ENCODE measurements at regions not wholly inside any gene's neighbourhood (a gene's known extent, or its start where the extent isn't known, plus 50 kb on each side); places are given as distances from the start of the nearest gene placed in this dataset.

DNA sequence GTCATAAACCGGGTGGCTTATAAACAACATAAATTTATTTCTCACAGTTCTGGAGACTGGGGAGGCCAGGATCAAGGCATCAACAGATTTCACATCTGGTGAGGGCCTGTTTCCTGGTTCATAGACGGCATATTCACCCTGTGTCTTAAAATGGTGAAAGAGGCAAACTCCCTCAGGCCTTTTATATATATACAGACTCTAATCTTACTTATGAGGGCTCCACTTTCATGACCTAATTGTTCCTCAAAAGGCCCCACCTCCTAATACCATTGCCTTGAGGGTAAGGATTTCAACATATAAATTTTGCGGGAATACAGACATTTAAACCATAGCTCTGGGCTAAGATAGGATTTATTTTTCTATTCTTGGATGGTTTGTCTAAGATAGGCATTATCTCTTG, 187.2 kb downstream of the PPP1R3A start (continued):
- TF ChIP-seq, protein P1, sequence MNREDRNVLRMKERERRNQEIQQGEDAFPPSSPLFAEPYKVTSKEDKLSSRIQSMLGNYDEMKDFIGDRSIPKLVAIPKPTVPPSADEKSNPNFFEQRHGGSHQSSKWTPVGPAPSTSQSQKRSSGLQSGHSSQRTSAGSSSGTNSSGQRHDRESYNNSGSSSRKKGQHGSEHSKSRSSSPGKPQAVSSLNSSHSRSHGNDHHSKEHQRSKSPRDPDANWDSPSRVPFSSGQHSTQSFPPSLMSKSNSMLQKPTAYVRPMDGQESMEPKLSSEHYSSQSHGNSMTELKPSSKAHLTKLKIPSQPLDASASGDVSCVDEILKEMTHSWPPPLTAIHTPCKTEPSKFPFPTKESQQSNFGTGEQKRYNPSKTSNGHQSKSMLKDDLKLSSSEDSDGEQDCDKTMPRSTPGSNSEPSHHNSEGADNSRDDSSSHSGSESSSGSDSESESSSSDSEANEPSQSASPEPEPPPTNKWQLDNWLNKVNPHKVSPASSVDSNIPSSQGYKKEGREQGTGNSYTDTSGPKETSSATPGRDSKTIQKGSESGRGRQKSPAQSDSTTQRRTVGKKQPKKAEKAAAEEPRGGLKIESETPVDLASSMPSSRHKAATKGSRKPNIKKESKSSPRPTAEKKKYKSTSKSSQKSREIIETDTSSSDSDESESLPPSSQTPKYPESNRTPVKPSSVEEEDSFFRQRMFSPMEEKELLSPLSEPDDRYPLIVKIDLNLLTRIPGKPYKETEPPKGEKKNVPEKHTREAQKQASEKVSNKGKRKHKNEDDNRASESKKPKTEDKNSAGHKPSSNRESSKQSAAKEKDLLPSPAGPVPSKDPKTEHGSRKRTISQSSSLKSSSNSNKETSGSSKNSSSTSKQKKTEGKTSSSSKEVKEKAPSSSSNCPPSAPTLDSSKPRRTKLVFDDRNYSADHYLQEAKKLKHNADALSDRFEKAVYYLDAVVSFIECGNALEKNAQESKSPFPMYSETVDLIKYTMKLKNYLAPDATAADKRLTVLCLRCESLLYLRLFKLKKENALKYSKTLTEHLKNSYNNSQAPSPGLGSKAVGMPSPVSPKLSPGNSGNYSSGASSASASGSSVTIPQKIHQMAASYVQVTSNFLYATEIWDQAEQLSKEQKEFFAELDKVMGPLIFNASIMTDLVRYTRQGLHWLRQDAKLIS (CRISPR knock-in tag; IDR thresholded peaks at IDR 0.05; ENCODE audit: borderline replicate concordance): no peak
- no peak for TF ChIP-seq USF2 (CRISPR knock-in tag; IDR thresholded peaks at IDR 0.05)

GRCh38 chr7:113730309-113730955, 188.4 kb downstream of the PPP1R3A start:
- Mint-ChIP-seq H3K27ac (no peak overlapping the region), H3K36me3 (no peaks in the 10 kb centered on the region), H3K4me3 (no peak overlapping the region), H3K9me3 (no peaks in the 10 kb centered on the region), H3K4me1 (no peaks in the 10 kb centered on the region), H3K27me3 (ENCODE audit: low read depth) (no peaks in the 10 kb centered on the region)
- TF ChIP-seq ATF1 (CRISPR knock-in tag; IDR thresholded peaks at IDR 0.05): no peak
- POLR2A ChIA-PET: no interaction called here
- no peak for DNase-seq (ENCODE audit: low spot score)
- CTCF ChIA-PET: interaction anchor here (1.0 kb wide), 1 partner anchor 20 kb away, joined by 3 read pairs; no protein-coding TSS in a partner anchor
- no peak for ATAC-seq

- Mint-ChIP-seq H3K4me1 (no peaks in the 10 kb centered on the region), H3K27me3 (ENCODE audit: low read depth) (no peaks in the 10 kb centered on the region), H3K4me3 (no peak overlapping the region), H3K36me3 (no peaks in the 10 kb centered on the region), H3K9me3 (no peaks in the 10 kb centered on the region), H3K27ac (no peak overlapping the region)
- CTCF ChIA-PET: interaction anchor here (2.1 kb wide), 1 partner anchor 17 kb away, joined by 5 read pairs; no protein-coding TSS in a partner anchor
- no peak for DNase-seq (ENCODE audit: low spot score)
- POLR2A ChIA-PET: no interaction called here
- TF ChIP-seq PRRX2 (CRISPR knock-in tag; IDR thresholded peaks at IDR 0.05) (no peak), GRHL2 (CRISPR knock-in tag; IDR thresholded peaks at IDR 0.05; ENCODE audit: insufficient replicate concordance, severe bottlenecking) (no peak), NFYB (CRISPR knock-in tag; conservative IDR thresholded peaks at IDR 0.05; ENCODE audit: low read depth) (no peak), NR2C2 (CRISPR knock-in tag; IDR thresholded peaks at IDR 0.05) (no peak), FOXK1 (CRISPR knock-in tag; IDR thresholded peaks at IDR 0.05) (no peak), KAT7 (CRISPR knock-in tag; IDR thresholded peaks at IDR 0.05; ENCODE audit: borderline replicate concordance) (no peak)
- TF ChIP-seq, protein P2, sequence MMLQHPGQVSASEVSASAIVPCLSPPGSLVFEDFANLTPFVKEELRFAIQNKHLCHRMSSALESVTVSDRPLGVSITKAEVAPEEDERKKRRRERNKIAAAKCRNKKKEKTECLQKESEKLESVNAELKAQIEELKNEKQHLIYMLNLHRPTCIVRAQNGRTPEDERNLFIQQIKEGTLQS (CRISPR knock-in tag; conservative IDR thresholded peaks at IDR 0.05): no peak
- no peak for ATAC-seq
Observed at GRCh38 chr7:113727486-113727885, 191.3 kb downstream of the PPP1R3A start.

DNA sequence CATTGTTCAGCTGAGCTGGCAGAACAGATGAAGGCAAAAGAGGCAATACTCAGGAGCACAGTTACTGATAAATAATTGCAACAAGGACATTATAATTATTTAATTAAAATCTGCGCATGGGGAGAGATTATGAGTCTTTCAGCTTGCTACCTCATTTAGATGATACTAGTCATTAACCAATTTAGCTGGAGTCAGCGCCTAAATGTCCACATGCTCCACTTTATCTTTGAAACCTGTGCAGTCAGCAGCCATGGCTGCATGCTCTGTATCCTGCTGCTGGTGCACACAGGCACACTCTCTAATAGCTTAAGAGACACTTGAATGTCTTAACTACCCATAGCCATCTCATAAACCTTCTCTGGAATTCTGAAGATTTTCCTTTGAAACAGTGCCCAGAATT, 196.8 kb downstream of the PPP1R3A start:
- POLR2A ChIA-PET: no interaction called here
- Mint-ChIP-seq H3K27ac (no peak overlapping the region), H3K4me3 (no peak overlapping the region), H3K9me3 (no peaks in the 10 kb centered on the region), H3K36me3 (no peaks in the 10 kb centered on the region), H3K27me3 (ENCODE audit: low read depth) (no peaks in the 10 kb centered on the region; the same call in 1 of the 2 replicates), H3K4me1 (no peaks in the 10 kb centered on the region)
- CTCF ChIA-PET: interaction anchor here (1.1 kb wide), 1 partner anchor 11 kb away, joined by 4 read pairs; no protein-coding TSS in a partner anchor
- TF ChIP-seq OVOL2 (CRISPR knock-in tag; IDR thresholded peaks at IDR 0.05; ENCODE audit: borderline replicate concordance) (no peak), ERG (CRISPR knock-in tag; IDR thresholded peaks at IDR 0.05) (no peak), JUN (CRISPR knock-in tag; IDR thresholded peaks at IDR 0.05) (no peak)
- ATAC-seq (no peak), DNase-seq (ENCODE audit: low spot score) (no peak)

All from WTC11 (cell line).